IMR-90 (cell line): ENCODE measurements at regions not wholly inside any gene's neighbourhood (a gene's known extent, or its start where the extent isn't known, plus 50 kb on each side); places are given as distances from the start of the nearest gene placed in this dataset.

ENCODE experiments used
- ATAC-seq: fragments of 200-7000 bp; cut with Tn5 transposase; 2 replicates; pipeline ENCODE4 v1.9.1; 2020; ENCODE audit warnings: low read depth, mild to moderate bottlenecking, moderate library complexity
- BruUV-seq: library from RNA; stranded (reverse); fragments of 400-500 nt; replicated peaks from 2 replicates; lab custom pipeline; 2021; lab: Mats Ljungman, UMichigan
- CTCF ChIA-PET: fragments of 300-600 bp; formaldehyde crosslinking; extraction: SDS; loops from one replicate; lab custom pipeline; 2021; ENCODE audit warnings: antibody characterized with exemption; lab: Yijun Ruan, JAX
- POLR2A ChIA-PET: fragments of 300-600 bp; sonication (Branson Sonifier 250); formaldehyde crosslinking; loops from one replicate; lab custom pipeline; 2022; ENCODE audit warnings: antibody characterized with exemption; ENCODE audit not compliant: unreplicated experiment; lab: Charles Lee
- DNase-seq: peaks from one replicate; pipeline ENCODE4 v3.0.0; 2013
- H2AFZ ChIP-seq: replicated peaks from 2 replicates; pipeline ENCODE3; 2013; ENCODE audit warnings: low read length, mild to moderate bottlenecking; ENCODE audit not compliant: poor library complexity
- H2AK5ac ChIP-seq: 2 replicates; pipeline ENCODE4 v1.6.1; 2013; ENCODE audit warnings: low read depth, low read length, inconsistent platforms
- H2AK9ac ChIP-seq: replicated peaks from 2 replicates; pipeline ENCODE3; 2013; ENCODE audit warnings: mild to moderate bottlenecking, low read depth, low read length, moderate library complexity; ENCODE audit not compliant: poor library complexity
- H2BK120ac ChIP-seq: 2 replicates; pipeline ENCODE4 v1.6.1; 2013; ENCODE audit warnings: low read depth, low read length, inconsistent platforms
- H2BK15ac ChIP-seq: 3 replicates; pipeline ENCODE4 v1.6.1; 2013; ENCODE audit warnings: low read depth, low read length, inconsistent platforms
- H2BK20ac ChIP-seq: 2 replicates; pipeline ENCODE4 v1.6.1; 2013; ENCODE audit warnings: low read depth, mild to moderate bottlenecking, inconsistent platforms, low read length, moderate library complexity
- H2BK5ac ChIP-seq: 2 replicates; pipeline ENCODE4 v1.6.1; 2013; ENCODE audit warnings: mild to moderate bottlenecking, low read depth, low read length, inconsistent platforms; ENCODE audit not compliant: poor library complexity, severe bottlenecking
- H3K14ac ChIP-seq: replicated peaks from 2 replicates; pipeline ENCODE4 v1.6.1; 2013; ENCODE audit warnings: low read depth, low read length, inconsistent platforms
- H3K18ac ChIP-seq: 2 replicates; pipeline ENCODE4 v1.6.1; 2013; ENCODE audit warnings: low read depth, low read length, control low read depth
- H3K23ac ChIP-seq: 2 replicates; pipeline ENCODE4 v1.6.1; 2013; ENCODE audit warnings: low read depth, low read length, inconsistent platforms
- H3K27ac ChIP-seq: 2 replicates; pipeline ENCODE4 v1.5.1; 2013; ENCODE audit warnings: mild to moderate bottlenecking, control low read depth, low read length; ENCODE audit not compliant: insufficient read depth
- H3K27me3 ChIP-seq: 2 replicates; pipeline ENCODE4 v1.6.1; 2013; ENCODE audit warnings: low read length; ENCODE audit not compliant: control insufficient read depth, insufficient read depth
- H3K36me3 ChIP-seq: 2 replicates; pipeline ENCODE4 v1.6.1; 2013; ENCODE audit warnings: low read length, mixed read lengths; ENCODE audit not compliant: control insufficient read depth, insufficient read depth
- H3K4ac ChIP-seq: 2 replicates; pipeline ENCODE4 v1.6.1; 2013; ENCODE audit warnings: low read depth, low read length, inconsistent platforms
- H3K4me1 ChIP-seq: 2 replicates; pipeline ENCODE4 v1.6.1; 2013; ENCODE audit warnings: low read length, mixed read lengths; ENCODE audit not compliant: control insufficient read depth, insufficient read depth
- H3K4me2 ChIP-seq: 2 replicates; pipeline ENCODE4 v1.6.1; 2013; ENCODE audit warnings: low read depth, mild to moderate bottlenecking, control low read depth, low read length, moderate library complexity
- H3K4me3 ChIP-seq: 2 replicates; pipeline ENCODE4 v1.5.1; 2013; ENCODE audit warnings: low read depth, mild to moderate bottlenecking, control low read depth, low read length, moderate library complexity; ENCODE audit not compliant: insufficient read depth
- H3K56ac ChIP-seq: 2 replicates; pipeline ENCODE4 v1.6.1; 2013; ENCODE audit warnings: low read length, inconsistent platforms; ENCODE audit not compliant: insufficient read depth; ENCODE audit errors: extremely low read depth
- H3K79me1 ChIP-seq, 2 experiments: 2 replicates each; pipeline ENCODE4 v1.6.1; 2013; ENCODE audit warnings: low read length in 2 of 2, inconsistent platforms in 1 of 2, low read depth in 1 of 2
- H3K9ac ChIP-seq: 2 replicates; pipeline ENCODE4 v1.6.1; 2013; ENCODE audit warnings: low read depth, low read length, control low read depth
- H3K9me1 ChIP-seq: 2 replicates; pipeline ENCODE4 v1.6.1; 2013; ENCODE audit warnings: low read length, inconsistent platforms; ENCODE audit not compliant: insufficient read depth
- H3K9me3 ChIP-seq: 2 replicates; pipeline ENCODE4 v1.6.1; 2013; ENCODE audit warnings: low read length; ENCODE audit not compliant: control insufficient read depth, insufficient read depth
- H4K20me1 ChIP-seq: 2 replicates; pipeline ENCODE4 v1.6.1; 2013; ENCODE audit warnings: low read length, inconsistent platforms; ENCODE audit not compliant: insufficient read depth
- H4K5ac ChIP-seq: 2 replicates; pipeline ENCODE4 v1.6.1; 2013; ENCODE audit warnings: mild to moderate bottlenecking, low read depth, low read length, control low read depth
- H4K8ac ChIP-seq, 2 experiments: 2 replicates each; pipeline ENCODE4 v1.6.1; 2013; ENCODE audit warnings: low read depth in 2 of 2, low read length in 2 of 2, control low read depth in 1 of 2, inconsistent platforms in 1 of 2
- H4K91ac ChIP-seq: 2 replicates; pipeline ENCODE4 v1.6.1; 2013; ENCODE audit warnings: low read depth, low read length, inconsistent platforms; ENCODE audit not compliant: insufficient read depth
- BHLHE40 ChIP-seq: fragments of 150-350 bp; IDR thresholded peaks from 2 replicates; pipeline ENCODE4 v1.6.1; 2016; ENCODE audit warnings: mild to moderate bottlenecking, low read depth, low read length
- CEBPB ChIP-seq: IDR thresholded peaks from 2 replicates; pipeline ENCODE4 v1.6.1; 2012; ENCODE audit warnings: low read depth, low read length, improper control_type of control experiment
- CHD1 ChIP-seq: IDR thresholded peaks from 2 replicates; pipeline ENCODE4 v1.6.1; 2012; ENCODE audit warnings: low read depth, low read length, improper control_type of control experiment
- CTCF ChIP-seq: conservative IDR thresholded peaks from 2 replicates; pipeline ENCODE4 v1.5.1; 2012; ENCODE audit warnings: mild to moderate bottlenecking, low read depth, low read length, improper control_type of control experiment
- ELK1 ChIP-seq: fragments of 150-350 bp; IDR thresholded peaks from 2 replicates; pipeline ENCODE4 v1.6.1; 2016; ENCODE audit warnings: low read depth, mild to moderate bottlenecking, low read length, moderate library complexity, borderline replicate concordance
- FOS ChIP-seq: fragments of 150-350 bp; IDR thresholded peaks from 2 replicates; pipeline ENCODE4 v1.6.1; 2016; ENCODE audit warnings: low read depth, low read length
- MAFK ChIP-seq: IDR thresholded peaks from 2 replicates; pipeline ENCODE4 v1.6.1; 2012; ENCODE audit warnings: low read depth, low read length, improper control_type of control experiment
- MAZ ChIP-seq: IDR thresholded peaks from 2 replicates; pipeline ENCODE4 v1.6.1; 2012; ENCODE audit warnings: low read depth, mild to moderate bottlenecking, low read length, improper control_type of control experiment, moderate library complexity, borderline replicate concordance
- MXI1 ChIP-seq: IDR thresholded peaks from 2 replicates; pipeline ENCODE4 v1.6.1; 2012; ENCODE audit warnings: low read depth, mild to moderate bottlenecking, low read length, moderate library complexity, borderline replicate concordance
- NFE2L2 ChIP-seq: fragments of 150-350 bp; IDR thresholded peaks from 2 replicates; pipeline ENCODE4 v1.6.1; 2016; ENCODE audit warnings: low read depth, mild to moderate bottlenecking, low read length
- POLR2A ChIP-seq: IDR thresholded peaks from 2 replicates; pipeline ENCODE4 v1.6.1; 2012; ENCODE audit warnings: mild to moderate bottlenecking, low read depth, low read length
- RAD21 ChIP-seq: IDR thresholded peaks from 2 replicates; pipeline ENCODE4 v1.6.1; 2012; ENCODE audit warnings: low read length, improper control_type of control experiment
- RCOR1 ChIP-seq: IDR thresholded peaks from 2 replicates; pipeline ENCODE4 v1.6.1; 2012; ENCODE audit warnings: mild to moderate bottlenecking, low read length, improper control_type of control experiment; ENCODE audit not compliant: insufficient replicate concordance
- RFX5 ChIP-seq: IDR thresholded peaks from 2 replicates; pipeline ENCODE4 v1.8.0; 2012; ENCODE audit warnings: low read depth, mild to moderate bottlenecking, low read length, moderate library complexity
- SMC3 ChIP-seq: fragments of 150-350 bp; IDR thresholded peaks from 2 replicates; pipeline ENCODE4 v1.6.1; 2016; ENCODE audit warnings: low read depth, mild to moderate bottlenecking, antibody characterized with exemption, low read length, moderate library complexity
- USF2 ChIP-seq: fragments of 150-350 bp; IDR thresholded peaks from 2 replicates; pipeline ENCODE4 v1.6.1; 2017; ENCODE audit warnings: mild to moderate bottlenecking, antibody characterized with exemption, low read length, low read depth
- WGBS, 2 experiments: methylation state at CpG; one replicate each; pipeline versions ENCODE4 v1.1.5 to v1.1.7; 2013; ENCODE audit warnings: missing lambda C conversion rate in 2 of 2; ENCODE audit not compliant: insufficient read length in 1 of 2; ENCODE audit errors: extremely low coverage in 2 of 2; 5-methylcytosine and 5-hydroxymethylcytosine counted together
- dilution Hi-C: fragments of 300-500 bp; cut with HindIII; formaldehyde crosslinking; loops from one replicate; pipeline ENCODE4 v1.14.3; 2018; ENCODE audit warnings: low sequenced_read_pairs; ENCODE audit not compliant: unreplicated experiment
- in situ Hi-C: fragments of 300-500 bp; cut with MboI; formaldehyde crosslinking; loops from 3 replicates; pipeline ENCODE4 v1.14.3; 2019; ENCODE audit warnings: low sequenced_read_pairs, inconsistent platforms, mixed read lengths
- intact Hi-C: fragments of 100-400 bp; cut with micrococcal nuclease; formaldehyde crosslinking; loops from 2 replicates; pipeline ENCODE4 v1.10.0; 2022

GRCh38 chr6:40764726-40765125, 177.6 kb upstream of the LRFN2 start:
- ChIA-PET CTCF (no interaction called here), POLR2A (no interaction called here)
- no peak overlapping the region for H3K56ac ChIP-seq
- H3K9ac ChIP-seq: no peak overlapping the region
- no CpG with 5 or more reads among the region's 1 CpG for whole genome bisulfite sequencing, 2 experiments
- no peaks in the 10 kb centered on the region for H3K9me3 ChIP-seq
- H3K27me3 ChIP-seq: no peaks in the 10 kb centered on the region
- no peaks in the 10 kb centered on the region for H3K4me1 ChIP-seq
- H3K18ac ChIP-seq: no peak overlapping the region
- DNase-seq (no peak), ATAC-seq (no peak)
- no peak overlapping the region for H3K4ac ChIP-seq
- H3K27ac ChIP-seq: no peak overlapping the region
- H3K79me1 ChIP-seq: no peaks in the 10 kb centered on the region
- H2AFZ ChIP-seq: no peak overlapping the region
- no peak overlapping the region for H2BK120ac ChIP-seq
- H3K23ac ChIP-seq: no peak overlapping the region
- no peaks in the 10 kb centered on the region for H3K36me3 ChIP-seq
- in situ Hi-C loops: no loop called here
- no peak for TF ChIP-seq POLR2A
- no peak for TF ChIP-seq RCOR1
- no peak for TF ChIP-seq RFX5
- TF ChIP-seq MAFK: no peak
- no peak for TF ChIP-seq ELK1
- no peak for TF ChIP-seq SMC3
- no peak for TF ChIP-seq CHD1
- no peak for TF ChIP-seq USF2
- no peak for TF ChIP-seq MXI1
- TF ChIP-seq RAD21: no peak
- TF ChIP-seq FOS: no peak
- no peak for TF ChIP-seq CEBPB
- no peak for TF ChIP-seq CTCF
- TF ChIP-seq NFE2L2: no peak
- TF ChIP-seq BHLHE40: no peak
- TF ChIP-seq MAZ: no peak
- no peak overlapping the region for H2BK5ac ChIP-seq
- H3K14ac ChIP-seq: no peak overlapping the region
- H3K9me1 ChIP-seq: no peaks in the 10 kb centered on the region
- BruUV-seq: no TSS peak
- no peak overlapping the region for H4K5ac ChIP-seq
- no peak overlapping the region for H3K4me3 ChIP-seq
- no peak overlapping the region for H2BK20ac ChIP-seq
- no peak overlapping the region for H4K91ac ChIP-seq
- intact Hi-C loops: no loop called here
- no peak overlapping the region for H2BK15ac ChIP-seq
- no peak overlapping the region for H2AK9ac ChIP-seq
- H4K8ac ChIP-seq: no peak overlapping the region
- H4K20me1 ChIP-seq: no peaks in the 10 kb centered on the region
- H2AK5ac ChIP-seq: no peak overlapping the region
- H3K4me2 ChIP-seq: no peak overlapping the region
- dilution Hi-C loops: no loop called here
